IMR-90 (cell line): ENCODE measurements at regions not wholly inside any gene's neighbourhood (a gene's known extent, or its start where the extent isn't known, plus 50 kb on each side); places are given as distances from the start of the nearest gene placed in this dataset.

Experiments used
- CTCF ChIP-seq: conservative IDR thresholded peaks from 2 replicates; pipeline ENCODE4 v1.5.1; 2012; ENCODE audit warnings: mild to moderate bottlenecking, low read depth, low read length, improper control_type of control experiment
- POLR2A ChIP-seq: IDR thresholded peaks from 2 replicates; pipeline ENCODE4 v1.6.1; 2012; ENCODE audit warnings: mild to moderate bottlenecking, low read depth, low read length

GRCh38 chr1:239262538-239262937 is 123.8 kb upstream of the CHRM3 start:
- no peak for TF ChIP-seq CTCF
- no peak for TF ChIP-seq POLR2A
